Stomach (tissue), 8 donors: ENCODE measurements at regions not wholly inside any gene's neighbourhood (a gene's known extent, or its start where the extent isn't known, plus 50 kb on each side); places are given as distances from the start of the nearest gene placed in this dataset.

Experiments
- DNase-seq, 2 donors: peaks; one replicate each; pipeline versions ENCODE4 v3.0.0 to v3.0.0-alpha.2; 2013 to 2019
- H3K27ac ChIP-seq, 5 donors: fragments of 200-600 bp in 4 of 5; sonication (generic) in 4 of 5; one replicate each; pipeline ENCODE4 v1.5.1; 2013 to 2019; ENCODE audit warnings: mild to moderate bottlenecking in 1 of 5, moderate library complexity in 1 of 5
- H3K27me3 ChIP-seq, 3 donors: fragments of 200-600 bp; sonication (generic); one replicate each; pipeline ENCODE4 v1.5.1; 2017 to 2019; ENCODE audit warnings: mixed run types in 1 of 3
- H3K36me3 ChIP-seq, 4 donors: fragments of 200-600 bp; sonication (generic); 1 replicate in 3 of 4; 2 replicates in 1 of 4; pipeline ENCODE4 v1.5.1; 2016 to 2019
- H3K4me1 ChIP-seq, 4 donors: fragments of 200-600 bp; sonication (generic); one replicate each; pipeline ENCODE4 v1.5.1; 2016 to 2019
- H3K4me3 ChIP-seq, 4 donors: fragments of 200-600 bp; sonication (generic) in 3 of 4; one replicate each; pipeline ENCODE4 v1.5.1; 2016 to 2019; ENCODE audit warnings: mild to moderate bottlenecking in 1 of 4
- H3K9me3 ChIP-seq, 4 donors: fragments of 200-600 bp; sonication (generic); one replicate each; pipeline ENCODE4 v1.5.1; 2016 to 2019
- EP300 ChIP-seq: sonication (generic); formaldehyde crosslinking; IDR thresholded peaks from one replicate; pipeline ENCODE4 v1.6.1; 2017; ENCODE audit warnings: antibody characterized with exemption
- POLR2A ChIP-seq, 4 donors: fragments of 450-650 bp; IDR thresholded peaks; one replicate each; pipeline ENCODE4 v1.6.1; 2016; ENCODE audit warnings: antibody characterized with exemption in 4 of 4, control low read depth in 2 of 4, mild to moderate bottlenecking in 1 of 4, moderate library complexity in 1 of 4
- POLR2AphosphoS5 ChIP-seq, 3 donors: sonication (generic); formaldehyde crosslinking; IDR thresholded peaks; one replicate each; pipeline ENCODE4 v1.6.1; 2016; ENCODE audit warnings: antibody characterized with exemption in 3 of 3
- WGBS, 5 donors: extraction: QIAGEN DNeasy Blood & Tissue Kit in 3 of 5; methylation state at CpG; one replicate each; pipeline versions ENCODE4 v1.1.5 to v1.1.7; 2013 to 2018; 5-methylcytosine and 5-hydroxymethylcytosine counted together
- intact Hi-C: fragments of 100-400 bp; cut with DNase I; formaldehyde crosslinking; loops from one replicate; pipeline ENCODE4 v1.15.1; 2023; ENCODE audit warnings: low total_unique reads
- TF ChIP-seq, protein P1 (sequence below), 7 experiments: fragments of 450-650 bp in 4 of 7; fragments of 200-600 bp in 3 of 7; sonication (generic) in 3 of 7; IDR thresholded peaks; one replicate each; pipeline ENCODE4 v1.5.1; 2016 to 2019; ENCODE audit warnings: antibody characterized with exemption in 7 of 7, control low read depth in 2 of 7, mild to moderate bottlenecking in 1 of 7
- donor health status: healthy with polysubstance abuse.
- donor health status: Bipolar disorder and iron deficiency.
- donor health status: healthy.

DNA sequence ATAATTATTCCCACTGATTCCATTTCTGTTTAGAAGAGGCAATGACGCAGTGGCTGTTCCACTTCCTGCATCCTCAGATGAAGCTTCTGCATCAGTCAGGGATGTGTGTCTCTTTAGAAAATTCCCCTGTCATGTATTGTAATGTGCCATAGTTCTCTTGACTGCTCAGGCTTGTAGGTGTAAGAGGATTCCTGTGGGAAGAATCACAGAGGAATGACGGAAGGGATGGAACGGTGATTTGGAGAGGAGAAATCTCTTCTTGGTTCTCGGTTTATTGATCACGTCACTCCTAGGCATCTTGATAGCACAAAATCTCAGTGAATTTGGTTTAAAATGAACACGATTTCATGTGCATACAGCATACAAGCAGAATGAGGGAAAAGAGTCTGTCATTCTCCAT lies 69.8 kb upstream of the PRKCQ start:
- Histone ChIP-seq H3K36me3 (no peaks in the 10 kb centered on the region), H3K27ac (no peak overlapping the region), H3K4me1 (peaks cover 0 to 3% (median 0%) of the 10 kb centered on the region in 4 donors), H3K4me3 (no peak overlapping the region), H3K27me3 (peaks cover 0 to 26% (median 8%) of the 10 kb centered on the region in 3 donors), H3K9me3 (no peaks in the 10 kb centered on the region)
- DNase-seq = no peak
- intact Hi-C loops = no loop called here
- 74 to 81% (median 78%) methylated on average over 6 of the region's 6 CpGs for WGBS, 5 donors
- TF ChIP-seq POLR2A (IDR thresholded peaks at IDR 0.05) (no peak), POLR2AphosphoS5 (IDR thresholded peaks at IDR 0.05) (no peak), EP300 (no peak)
- TF ChIP-seq, protein P1, sequence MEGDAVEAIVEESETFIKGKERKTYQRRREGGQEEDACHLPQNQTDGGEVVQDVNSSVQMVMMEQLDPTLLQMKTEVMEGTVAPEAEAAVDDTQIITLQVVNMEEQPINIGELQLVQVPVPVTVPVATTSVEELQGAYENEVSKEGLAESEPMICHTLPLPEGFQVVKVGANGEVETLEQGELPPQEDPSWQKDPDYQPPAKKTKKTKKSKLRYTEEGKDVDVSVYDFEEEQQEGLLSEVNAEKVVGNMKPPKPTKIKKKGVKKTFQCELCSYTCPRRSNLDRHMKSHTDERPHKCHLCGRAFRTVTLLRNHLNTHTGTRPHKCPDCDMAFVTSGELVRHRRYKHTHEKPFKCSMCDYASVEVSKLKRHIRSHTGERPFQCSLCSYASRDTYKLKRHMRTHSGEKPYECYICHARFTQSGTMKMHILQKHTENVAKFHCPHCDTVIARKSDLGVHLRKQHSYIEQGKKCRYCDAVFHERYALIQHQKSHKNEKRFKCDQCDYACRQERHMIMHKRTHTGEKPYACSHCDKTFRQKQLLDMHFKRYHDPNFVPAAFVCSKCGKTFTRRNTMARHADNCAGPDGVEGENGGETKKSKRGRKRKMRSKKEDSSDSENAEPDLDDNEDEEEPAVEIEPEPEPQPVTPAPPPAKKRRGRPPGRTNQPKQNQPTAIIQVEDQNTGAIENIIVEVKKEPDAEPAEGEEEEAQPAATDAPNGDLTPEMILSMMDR (IDR thresholded peaks at IDR 0.05) = no peak

DNA sequence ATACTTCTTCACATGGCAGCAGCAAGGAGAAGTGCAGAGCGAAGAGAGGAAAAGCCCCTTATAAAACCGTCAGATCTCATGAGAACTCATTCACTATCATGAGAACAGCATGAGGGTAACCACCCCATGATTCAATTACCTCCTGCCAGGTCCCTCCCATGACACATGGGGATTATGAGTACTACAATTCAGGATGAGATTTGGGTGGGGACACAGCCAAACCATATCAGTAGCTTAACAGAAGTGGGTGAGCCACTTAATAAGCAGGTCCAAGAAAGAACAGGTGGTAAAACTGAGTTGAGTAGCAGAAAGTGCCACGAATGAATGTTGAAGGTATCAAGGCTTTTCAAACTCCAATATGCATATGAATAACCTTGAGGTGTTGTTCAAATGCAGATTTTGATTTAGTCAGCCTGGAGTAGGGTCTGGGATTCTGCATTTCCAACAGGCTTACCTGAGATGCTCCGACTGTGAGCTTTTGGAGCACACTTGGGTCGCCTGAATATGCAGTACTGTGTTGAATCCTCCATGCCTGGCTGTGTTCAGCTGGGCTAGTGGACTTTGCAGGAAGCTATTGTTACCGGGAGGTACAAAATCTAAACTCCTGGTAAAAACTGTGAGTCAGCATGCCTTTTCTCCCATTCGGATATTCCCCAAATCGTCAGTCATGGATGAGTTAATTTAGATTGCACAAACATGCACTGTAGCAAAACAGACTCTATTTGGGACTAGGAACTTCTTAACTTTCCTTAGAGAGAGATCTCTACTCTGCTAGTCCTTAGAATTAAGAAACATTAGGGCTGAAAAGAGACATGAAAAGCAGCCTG lies 69.0 kb upstream of the PRKCQ start:
- Histone ChIP-seq H3K27me3 (peaks cover 0 to 25% (median 8%) of the 10 kb centered on the region in 3 donors), H3K9me3 (no peaks in the 10 kb centered on the region), H3K36me3 (no peaks in the 10 kb centered on the region), H3K27ac (no peak overlapping the region), H3K4me1 (peaks cover 0 to 3% (median 0%) of the 10 kb centered on the region in 4 donors), H3K4me3 (no peak overlapping the region)
- TF ChIP-seq POLR2A (IDR thresholded peaks at IDR 0.05) (no peak), POLR2AphosphoS5 (IDR thresholded peaks at IDR 0.05) (no peak), EP300 (no peak)
- TF ChIP-seq, protein P1 (IDR thresholded peaks at IDR 0.05) = no peak
- 52 to 66% (median 59%) methylated on average over 8 of the region's 8 CpGs for WGBS, 5 donors
- no peak for DNase-seq
- intact Hi-C loops = no loop called here

DNA sequence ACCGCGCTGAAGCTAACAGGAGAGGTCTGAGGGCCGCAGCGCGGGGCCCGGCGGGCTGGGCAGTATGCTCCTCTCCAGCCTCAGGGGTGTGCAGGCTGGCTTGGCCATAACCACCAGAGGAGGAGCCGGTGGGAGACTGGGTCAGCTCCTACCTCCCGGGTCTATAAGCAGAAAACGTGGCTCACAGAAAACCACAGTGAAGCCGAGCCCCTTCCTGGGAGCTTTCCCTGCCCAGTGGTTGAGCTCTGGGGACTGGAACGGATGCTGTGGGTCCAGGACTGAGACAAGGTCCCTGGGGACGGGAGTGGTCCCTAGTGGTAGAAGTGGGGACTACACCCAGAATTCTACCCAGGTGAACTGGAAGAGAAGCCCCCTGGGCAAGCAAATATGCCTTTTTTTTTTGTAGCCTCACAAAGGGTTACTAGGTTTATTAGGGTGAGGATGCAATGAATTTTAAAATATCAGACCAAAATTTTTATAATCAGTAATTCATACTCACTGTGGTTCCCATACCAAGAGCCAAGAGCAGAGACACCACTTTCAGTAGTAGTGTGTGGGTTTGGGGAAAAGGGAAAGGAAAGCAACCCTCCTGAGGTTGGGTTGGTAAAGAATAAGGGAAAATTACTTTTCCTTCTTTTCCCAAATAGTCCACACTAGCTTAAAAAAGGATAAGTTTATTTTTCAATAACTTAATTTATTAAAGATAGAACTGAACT lies 67.9 kb upstream of the PRKCQ start:
- Histone ChIP-seq H3K36me3 (no peaks in the 10 kb centered on the region), H3K9me3 (no peaks in the 10 kb centered on the region), H3K4me1 (peaks cover 0 to 3% (median 0%) of the 10 kb centered on the region in 4 donors), H3K27me3 (peaks cover 0 to 26% (median 8%) of the 10 kb centered on the region in 3 donors), H3K4me3 (no peak overlapping the region), H3K27ac (no peak overlapping the region)
- 40 to 47% (median 44%) methylated on average over 13 of the region's 13 CpGs for WGBS, 5 donors
- peak; percentile 54 to 74 for DNase-seq
- intact Hi-C loops = no loop called here
- no peak for TF ChIP-seq EP300
- TF ChIP-seq, protein P1 (IDR thresholded peaks at IDR 0.05) = peak in 5 of 7 experiments; percentile 15 to 70 (median 52)

DNA sequence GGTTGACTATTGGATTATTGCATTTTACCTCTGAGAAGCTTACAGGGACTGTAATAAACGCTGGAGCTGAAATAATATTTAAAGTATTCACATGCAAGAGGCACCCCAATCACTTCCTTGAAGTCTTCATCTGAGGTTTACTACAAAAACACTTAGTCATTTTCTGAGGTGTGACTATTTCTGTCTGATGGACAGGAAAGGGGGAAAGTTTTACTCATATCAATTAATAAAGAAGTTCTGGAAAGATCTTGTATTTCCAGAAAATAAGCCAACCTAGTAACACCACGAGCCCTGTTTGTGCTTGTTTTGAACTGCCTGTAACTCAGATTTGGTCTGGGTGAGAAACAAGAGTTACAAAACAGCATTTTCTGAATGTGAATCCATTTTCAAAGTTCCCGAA lies 63.9 kb upstream of the PRKCQ start:
- no peak for TF ChIP-seq EP300
- TF ChIP-seq POLR2A (IDR thresholded peaks at IDR 0.05) = no peak
- TF ChIP-seq POLR2AphosphoS5 (IDR thresholded peaks at IDR 0.05) = no peak
- TF ChIP-seq, protein P1 (IDR thresholded peaks at IDR 0.05) = no peak
- Histone ChIP-seq H3K36me3 (no peaks in the 10 kb centered on the region), H3K27me3 (peaks cover 0 to 33% (median 9%) of the 10 kb centered on the region in 3 donors), H3K4me1 (peaks cover 0 to 3% (median 0%) of the 10 kb centered on the region in 4 donors), H3K4me3 (no peak overlapping the region), H3K27ac (no peak overlapping the region), H3K9me3 (no peaks in the 10 kb centered on the region)
- WGBS, 5 donors = 47 to 60% (median 55%) methylated on average over 3 of the region's 3 CpGs
- no peak for DNase-seq
- intact Hi-C loops = no loop called here
